C4-2B (cell line): ENCODE measurements at regions not wholly inside any gene's neighbourhood (a gene's known extent, or its start where the extent isn't known, plus 50 kb on each side); places are given as distances from the start of the nearest gene placed in this dataset.

ENCODE experiments used
- ZFX ChIP-seq: fragments of 450-650 bp; IDR thresholded peaks from 2 replicates; pipeline ENCODE4 v1.6.1; 2017
- TF ChIP-seq, protein P1 (sequence below): fragments of 450-650 bp; conservative IDR thresholded peaks from 2 replicates; pipeline ENCODE4 v1.5.1; 2017; ENCODE audit warnings: mild to moderate bottlenecking

DNA sequence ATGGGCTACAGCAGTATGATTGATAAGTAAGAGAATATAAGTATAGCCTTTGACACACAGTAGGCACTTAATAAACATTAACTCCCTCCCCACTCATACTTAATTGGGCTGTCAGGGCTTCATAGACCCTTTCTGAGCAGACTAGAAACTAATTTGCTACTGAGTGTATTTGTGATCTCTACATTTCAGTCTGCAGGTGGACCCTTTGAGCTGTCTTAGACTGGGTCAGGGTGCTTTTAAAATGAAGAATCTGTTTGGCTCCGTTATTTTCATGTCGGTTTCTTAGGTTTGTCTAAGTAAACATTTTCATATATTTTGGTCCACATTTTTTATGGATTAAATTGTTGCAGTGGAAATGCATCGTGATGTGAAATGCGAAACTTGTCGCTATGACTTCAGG lies 50.3 kb upstream of the SELENOK start:
- no peak for TF ChIP-seq ZFX
- TF ChIP-seq, protein P1, sequence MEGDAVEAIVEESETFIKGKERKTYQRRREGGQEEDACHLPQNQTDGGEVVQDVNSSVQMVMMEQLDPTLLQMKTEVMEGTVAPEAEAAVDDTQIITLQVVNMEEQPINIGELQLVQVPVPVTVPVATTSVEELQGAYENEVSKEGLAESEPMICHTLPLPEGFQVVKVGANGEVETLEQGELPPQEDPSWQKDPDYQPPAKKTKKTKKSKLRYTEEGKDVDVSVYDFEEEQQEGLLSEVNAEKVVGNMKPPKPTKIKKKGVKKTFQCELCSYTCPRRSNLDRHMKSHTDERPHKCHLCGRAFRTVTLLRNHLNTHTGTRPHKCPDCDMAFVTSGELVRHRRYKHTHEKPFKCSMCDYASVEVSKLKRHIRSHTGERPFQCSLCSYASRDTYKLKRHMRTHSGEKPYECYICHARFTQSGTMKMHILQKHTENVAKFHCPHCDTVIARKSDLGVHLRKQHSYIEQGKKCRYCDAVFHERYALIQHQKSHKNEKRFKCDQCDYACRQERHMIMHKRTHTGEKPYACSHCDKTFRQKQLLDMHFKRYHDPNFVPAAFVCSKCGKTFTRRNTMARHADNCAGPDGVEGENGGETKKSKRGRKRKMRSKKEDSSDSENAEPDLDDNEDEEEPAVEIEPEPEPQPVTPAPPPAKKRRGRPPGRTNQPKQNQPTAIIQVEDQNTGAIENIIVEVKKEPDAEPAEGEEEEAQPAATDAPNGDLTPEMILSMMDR, result peak; percentile 27
